Natural killer cell (primary cell): ENCODE measurements at regions not wholly inside any gene's neighbourhood (a gene's known extent, or its start where the extent isn't known, plus 50 kb on each side); places are given as distances from the start of the nearest gene placed in this dataset.

Experiments used
- ATAC-seq, 3 donors: fragments of 150-1000 bp in 2 of 3; fragments of 200-7000 bp in 1 of 3; cut with Tn5 transposase; 1 replicate in 1 of 3; 2 replicates in 2 of 3; pipeline ENCODE4 v1.10.0; 2021; ENCODE audit warnings: mild to moderate bottlenecking in 2 of 3, moderate library complexity in 2 of 3
- DNase-seq, 2 donors: peaks; one replicate each; pipeline versions ENCODE4 v3.0.0 to v3.0.0-alpha.2; 2013 to 2021; ENCODE audit warnings: mixed read lengths in 1 of 2
- H3K27ac ChIP-seq: one replicate; pipeline ENCODE4 v1.5.1; 2013; ENCODE audit warnings: mild to moderate bottlenecking, low read length
- H3K27me3 ChIP-seq: one replicate; pipeline ENCODE4 v1.6.1; 2013; ENCODE audit warnings: low read length; ENCODE audit not compliant: control insufficient read depth, insufficient read depth
- H3K36me3 ChIP-seq: one replicate; pipeline ENCODE4 v1.6.1; 2013; ENCODE audit warnings: low read length; ENCODE audit not compliant: control insufficient read depth, insufficient read depth
- H3K4me1 ChIP-seq: one replicate; pipeline ENCODE4 v1.6.1; 2013; ENCODE audit warnings: low read length; ENCODE audit not compliant: control insufficient read depth, insufficient read depth
- H3K4me3 ChIP-seq: one replicate; pipeline ENCODE4 v1.5.1; 2013; ENCODE audit warnings: low read length
- H3K9me3 ChIP-seq: one replicate; pipeline ENCODE4 v1.6.1; 2013; ENCODE audit warnings: low read length; ENCODE audit not compliant: control insufficient read depth, insufficient read depth
- H3K27ac Mint-ChIP-seq, 2 donors: one replicate each; pipeline ENCODE4 v1.8.0; 2022; ENCODE audit warnings: mild to moderate bottlenecking in 2 of 2, mixed read lengths in 2 of 2, moderate library complexity in 1 of 2
- H3K27me3 Mint-ChIP-seq, 2 donors: one replicate each; pipeline ENCODE4 v1.8.0; 2022; ENCODE audit warnings: low read depth in 2 of 2, mixed read lengths in 2 of 2
- H3K36me3 Mint-ChIP-seq: one replicate; pipeline ENCODE4 v1.8.0; 2022; ENCODE audit warnings: mixed read lengths
- H3K4me1 Mint-ChIP-seq, 2 donors: one replicate each; pipeline ENCODE4 v1.8.0; 2022; ENCODE audit warnings: mixed read lengths in 2 of 2
- H3K4me3 Mint-ChIP-seq: one replicate; pipeline ENCODE4 v1.8.0; 2022; ENCODE audit warnings: mild to moderate bottlenecking, moderate library complexity, mixed read lengths
- H3K9me3 Mint-ChIP-seq, 2 donors: one replicate each; pipeline ENCODE4 v1.8.0; 2022; ENCODE audit warnings: mixed read lengths in 2 of 2
- CTCF ChIP-seq: fragments of 200-600 bp; IDR thresholded peaks from one replicate; pipeline ENCODE4 v1.8.0; 2022; ENCODE audit warnings: antibody characterized with exemption
- WGBS: methylation state at CpG from one replicate; pipeline ENCODE4 v1.1.7; 2013; ENCODE audit warnings: missing lambda C conversion rate; ENCODE audit not compliant: insufficient coverage; 5-methylcytosine and 5-hydroxymethylcytosine counted together
- intact Hi-C: fragments of 100-400 bp; cut with micrococcal nuclease; formaldehyde crosslinking; loops from one replicate; pipeline ENCODE4 v1.14.2; 2022

GRCh38 chr16:54414671-54415070 is 128.1 kb upstream of the IRX3 start:
- Histone ChIP-seq H3K4me3 (no peak overlapping the region), H3K4me1 (no peaks in the 10 kb centered on the region), H3K27me3 (no peaks in the 10 kb centered on the region), H3K9me3 (no peaks in the 10 kb centered on the region), H3K36me3 (no peaks in the 10 kb centered on the region), H3K27ac (no peak overlapping the region)
- WGBS, result 93% methylated on average over 7 of the region's 7 CpGs
- TF ChIP-seq CTCF, result no peak
- Mint-ChIP-seq H3K27me3 (peaks cover 8 to 10% of the 10 kb centered on the region in 2 donors), H3K27ac (no peak overlapping the region), H3K4me1 (peaks cover 0 to 4% of the 10 kb centered on the region in 2 donors), H3K36me3 (no peaks in the 10 kb centered on the region), H3K4me3 (no peak overlapping the region), H3K9me3 (no peaks in the 10 kb centered on the region)
- no peak for DNase-seq
- ATAC-seq, result no peak
- intact Hi-C loops, result no loop called here

- H3K36me3 Mint-ChIP-seq, result no peaks in the 10 kb centered on the region
- no peak for DNase-seq
- intact Hi-C loops, result no loop called here
- Histone ChIP-seq H3K27ac (no peak overlapping the region), H3K4me1 (no peaks in the 10 kb centered on the region), H3K4me3 (no peak overlapping the region), H3K27me3 (no peaks in the 10 kb centered on the region), H3K36me3 (no peaks in the 10 kb centered on the region), H3K9me3 (no peaks in the 10 kb centered on the region)
- no peak overlapping the region for H3K4me3 Mint-ChIP-seq
- H3K4me1 Mint-ChIP-seq, result peaks cover 0 to 4% of the 10 kb centered on the region in 2 donors
- TF ChIP-seq CTCF, result no peak
- H3K27me3 Mint-ChIP-seq, result peaks cover 10 to 11% of the 10 kb centered on the region in 2 donors
- WGBS, result 86% methylated on average over 7 of the region's 7 CpGs
- no peak for ATAC-seq
- no peaks in the 10 kb centered on the region for H3K9me3 Mint-ChIP-seq
- no peak overlapping the region for H3K27ac Mint-ChIP-seq
These were observed 126.3 kb upstream of the IRX3 start for GRCh38 chr16:54412777-54413455.

GRCh38 chr16:54412037-54412436 is 125.5 kb upstream of the IRX3 start:
- Mint-ChIP-seq H3K27me3 (peaks cover 10 to 11% of the 10 kb centered on the region in 2 donors), H3K27ac (no peak overlapping the region), H3K4me1 (peaks cover 0 to 4% of the 10 kb centered on the region in 2 donors), H3K9me3 (no peaks in the 10 kb centered on the region), H3K4me3 (no peak overlapping the region), H3K36me3 (no peaks in the 10 kb centered on the region)
- DNase-seq (no peak), ATAC-seq (no peak)
- Histone ChIP-seq H3K4me1 (no peaks in the 10 kb centered on the region), H3K36me3 (no peaks in the 10 kb centered on the region), H3K4me3 (no peak overlapping the region), H3K27ac (no peak overlapping the region), H3K9me3 (no peaks in the 10 kb centered on the region), H3K27me3 (no peaks in the 10 kb centered on the region)
- intact Hi-C loops, result no loop called here
- 3% methylated on average over 11 of the region's 11 CpGs for WGBS
- no peak for TF ChIP-seq CTCF

GRCh38 chr16:54411544-54411943 is 125.0 kb upstream of the IRX3 start:
- no peak for TF ChIP-seq CTCF
- WGBS, result 10% methylated on average over 11 of the region's 11 CpGs
- Mint-ChIP-seq H3K4me1 (peaks cover 0 to 4% of the 10 kb centered on the region in 2 donors), H3K27me3 (peaks cover 11 to 15% of the 10 kb centered on the region in 2 donors), H3K36me3 (no peaks in the 10 kb centered on the region), H3K27ac (no peak overlapping the region), H3K4me3 (no peak overlapping the region), H3K9me3 (no peaks in the 10 kb centered on the region)
- no peaks in the 10 kb centered on the region for H3K36me3 ChIP-seq
- no peaks in the 10 kb centered on the region for H3K4me1 ChIP-seq
- H3K27ac ChIP-seq, result no peak overlapping the region
- H3K27me3 ChIP-seq, result no peaks in the 10 kb centered on the region
- DNase-seq (no peak), ATAC-seq (no peak)
- H3K4me3 ChIP-seq, result no peak overlapping the region
- intact Hi-C loops, result no loop called here
- H3K9me3 ChIP-seq, result no peaks in the 10 kb centered on the region
